Transverse colon (tissue), 4 donors: ENCODE measurements at regions not wholly inside any gene's neighbourhood (a gene's known extent, or its start where the extent isn't known, plus 50 kb on each side); places are given as distances from the start of the nearest gene placed in this dataset.
"Not testable (repeated sequence)": the region's sequence is repeated elsewhere in the genome, so short reads cannot be mapped to it uniquely, and the experiment has no call there.

Experiments used
- DNase-seq: peaks from one replicate; pipeline ENCODE4 v3.0.0-alpha.2; 2019
- H3K27ac ChIP-seq, 4 donors: fragments of 200-600 bp; sonication (generic); 2 replicates each; pipeline ENCODE4 v1.5.1; 2016 to 2018; ENCODE audit warnings: inconsistent platforms in 4 of 4
- H3K27me3 ChIP-seq: fragments of 200-600 bp; sonication (generic); 2 replicates; pipeline ENCODE4 v1.5.1; 2017; ENCODE audit warnings: inconsistent platforms
- H3K36me3 ChIP-seq, 4 donors: fragments of 200-600 bp; sonication (generic); 2 replicates each; pipeline ENCODE4 v1.5.1; 2017 to 2019; ENCODE audit warnings: inconsistent platforms in 4 of 4
- H3K4me1 ChIP-seq, 4 donors: fragments of 200-600 bp; sonication (generic); 2 replicates each; pipeline ENCODE4 v1.5.1; 2017 to 2020; ENCODE audit warnings: inconsistent platforms in 4 of 4
- H3K4me3 ChIP-seq, 4 donors: fragments of 200-600 bp; sonication (generic); 1 replicate in 1 of 4; 2 replicates in 3 of 4; pipeline versions ENCODE4 v1.5.1 to v1.6.1; 2017 to 2019; ENCODE audit warnings: inconsistent platforms in 4 of 4
- H3K9me3 ChIP-seq, 2 donors: fragments of 200-600 bp; sonication (generic); 2 replicates each; pipeline ENCODE4 v1.5.1; 2017 to 2019; ENCODE audit warnings: inconsistent platforms in 2 of 2
- CTCF ChIP-seq, 5 experiments: fragments of 200-600 bp in 3 of 5; fragments of 450-650 bp in 2 of 5; sonication (generic) in 3 of 5; IDR thresholded peaks; 1 replicate in 2 of 5; 2 replicates in 3 of 5; pipeline ENCODE4 v1.5.1; 2016 to 2017; ENCODE audit warnings: antibody characterized with exemption in 5 of 5, inconsistent platforms in 3 of 5, mild to moderate bottlenecking in 2 of 5, moderate library complexity in 1 of 5
- EP300 ChIP-seq: sonication (generic); formaldehyde crosslinking; IDR thresholded peaks from one replicate; pipeline ENCODE4 v1.6.1; 2017; ENCODE audit warnings: antibody characterized with exemption, low read depth
- POLR2A ChIP-seq: fragments of 450-650 bp; IDR thresholded peaks from one replicate; pipeline ENCODE4 v1.6.1; 2016; ENCODE audit warnings: antibody characterized with exemption, mild to moderate bottlenecking, moderate library complexity
- POLR2AphosphoS5 ChIP-seq, 3 donors: sonication (generic); formaldehyde crosslinking; IDR thresholded peaks; one replicate each; pipeline ENCODE4 v1.6.1; 2016; ENCODE audit warnings: antibody characterized with exemption in 3 of 3
- WGBS, 2 donors: methylation state at CpG; one replicate each; pipeline ENCODE4 v1.1.5; 2018; ENCODE audit warnings: low coverage in 1 of 2; 5-methylcytosine and 5-hydroxymethylcytosine counted together
- in situ Hi-C, 4 donors: fragments of 200-750 bp; cut with MboI; loops; one replicate each; pipeline versions ENCODE4 v1.15.0 to v1.15.1; 2017; ENCODE audit warnings: low sequenced_read_pairs in 3 of 4, low pct_ligation_motif_present in 1 of 4, low pct_unique_long_range_greater_than_20kb in 1 of 4
- intact Hi-C: fragments of 100-400 bp; cut with DNase I; formaldehyde crosslinking; loops from one replicate; pipeline ENCODE4 v1.15.1; 2023; ENCODE audit warnings: low total_unique reads

DNA sequence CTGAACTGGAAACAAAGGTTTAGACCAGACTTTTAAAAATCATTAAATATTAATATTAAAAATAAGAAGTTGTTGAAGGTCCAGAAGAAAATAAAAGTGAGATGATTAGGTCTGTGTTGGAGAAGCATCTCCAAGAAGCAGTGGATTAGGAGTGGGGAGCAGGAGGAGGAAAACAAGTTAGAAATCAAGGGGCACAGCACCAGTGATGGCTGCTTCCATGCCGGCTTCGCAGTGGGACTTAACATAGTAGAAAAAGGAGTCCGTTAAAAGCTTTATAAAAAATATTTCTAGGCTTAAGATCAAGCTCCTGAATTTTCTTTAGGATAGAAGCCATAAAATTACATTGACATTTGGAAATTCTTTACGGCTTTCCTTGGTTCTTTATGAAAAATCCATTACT, 95.8 kb downstream of the CDC14C start:
- no peaks in the 10 kb centered on the region for H3K4me1 ChIP-seq
- TF ChIP-seq CTCF (IDR thresholded peaks at IDR 0.05) (no peak), EP300 (no peak), POLR2AphosphoS5 (IDR thresholded peaks at IDR 0.05) (no peak), POLR2A (no peak)
- H3K4me3 ChIP-seq: no peak overlapping the region
- H3K36me3 ChIP-seq: no peaks in the 10 kb centered on the region
- 71 to 83% methylated on average over 4 of the region's 4 CpGs for WGBS, 2 donors
- H3K27ac ChIP-seq: no peak overlapping the region
- DNase-seq: no peak
- no peaks in the 10 kb centered on the region for H3K27me3 ChIP-seq
- no peaks in the 10 kb centered on the region for H3K9me3 ChIP-seq
- in situ Hi-C loops (no loop called here), intact Hi-C loops (no loop called here)

DNA sequence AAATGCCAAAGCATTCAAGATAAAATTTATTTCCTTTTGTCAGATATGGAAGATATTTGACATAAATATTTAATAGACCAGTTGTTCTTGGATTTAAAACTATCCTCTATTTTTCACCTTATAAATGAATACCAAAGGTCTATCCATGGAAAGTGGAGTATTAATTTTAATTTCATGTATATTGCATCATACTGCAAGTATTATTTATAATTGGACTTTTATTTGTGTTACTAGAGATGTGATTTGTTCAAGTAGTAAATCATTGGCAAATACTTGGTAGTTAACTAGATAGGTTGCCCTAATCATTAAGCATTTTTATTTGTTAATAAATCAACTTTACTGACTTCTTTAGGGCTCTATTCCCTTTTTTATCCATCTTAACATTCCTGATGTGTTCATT, 98.1 kb downstream of the CDC14C start:
- Histone ChIP-seq H3K4me1 (no peaks in the 10 kb centered on the region), H3K27ac (no peak overlapping the region), H3K36me3 (no peaks in the 10 kb centered on the region), H3K4me3 (no peak overlapping the region), H3K27me3 (no peaks in the 10 kb centered on the region), H3K9me3 (no peaks in the 10 kb centered on the region)
- no peak for DNase-seq
- TF ChIP-seq CTCF (IDR thresholded peaks at IDR 0.05): no peak
- no peak for TF ChIP-seq POLR2A
- TF ChIP-seq EP300: no peak
- no peak for TF ChIP-seq POLR2AphosphoS5 (IDR thresholded peaks at IDR 0.05)
- in situ Hi-C loops: no loop called here
- intact Hi-C loops: no loop called here

DNA sequence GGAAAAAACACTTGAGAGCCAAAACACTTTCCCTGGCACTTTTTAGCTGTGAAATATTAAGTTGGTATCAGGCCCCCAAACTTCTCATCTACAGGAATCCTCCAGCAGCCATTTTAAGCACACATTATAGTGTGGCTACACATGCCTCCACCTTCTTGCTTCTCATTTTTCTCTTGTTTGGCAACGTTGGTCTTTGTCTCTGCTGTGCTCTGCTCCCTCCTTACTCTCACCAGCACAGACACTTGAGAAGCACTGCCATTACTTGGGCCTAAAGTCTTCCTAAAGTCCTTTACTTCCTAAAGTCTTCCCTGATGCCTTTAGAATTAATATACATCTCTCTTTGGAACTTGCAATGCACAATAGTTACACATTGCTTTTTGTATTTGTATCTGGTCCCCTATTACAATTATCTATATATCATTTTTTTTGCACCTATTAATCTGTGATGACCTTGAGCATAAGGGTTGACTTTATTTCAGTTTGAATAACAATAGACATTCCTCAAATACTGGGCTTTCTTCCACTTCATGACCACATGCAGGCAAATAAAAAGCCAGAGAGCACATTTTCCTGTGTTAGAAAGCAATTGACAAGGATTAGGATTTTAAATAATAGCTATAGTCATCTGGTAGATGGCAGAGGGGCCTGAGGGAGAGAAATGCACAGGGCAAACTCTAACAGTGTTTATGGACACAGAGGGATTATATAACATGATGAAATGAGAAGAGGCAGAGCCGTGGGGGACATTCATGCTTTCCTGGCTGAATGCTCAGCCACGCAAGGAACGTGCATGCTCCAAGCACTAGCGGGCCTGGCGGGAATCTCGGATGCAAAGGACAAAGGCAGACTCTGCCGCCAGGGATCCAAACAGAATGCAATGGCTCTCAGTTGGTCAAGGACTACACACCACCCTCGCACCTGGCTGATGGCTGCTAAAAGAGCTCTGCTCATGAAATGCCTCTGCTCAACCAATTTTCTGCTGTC, 99.3 kb downstream of the CDC14C start:
- Histone ChIP-seq H3K27me3 (no peaks in the 10 kb centered on the region), H3K9me3 (no peaks in the 10 kb centered on the region), H3K4me3 (no peak overlapping the region), H3K36me3 (no peaks in the 10 kb centered on the region), H3K4me1 (no peaks in the 10 kb centered on the region), H3K27ac (no peak overlapping the region)
- in situ Hi-C loops (no loop called here), intact Hi-C loops (no loop called here)
- WGBS, 2 donors: 68 to 70% methylated on average over 6 to 9 of the region's 9 CpGs
- DNase-seq: no peak
- TF ChIP-seq POLR2AphosphoS5 (IDR thresholded peaks at IDR 0.05): no peak
- no peak for TF ChIP-seq EP300
- TF ChIP-seq POLR2A: no peak
- TF ChIP-seq CTCF (IDR thresholded peaks at IDR 0.05): no peak

DNA sequence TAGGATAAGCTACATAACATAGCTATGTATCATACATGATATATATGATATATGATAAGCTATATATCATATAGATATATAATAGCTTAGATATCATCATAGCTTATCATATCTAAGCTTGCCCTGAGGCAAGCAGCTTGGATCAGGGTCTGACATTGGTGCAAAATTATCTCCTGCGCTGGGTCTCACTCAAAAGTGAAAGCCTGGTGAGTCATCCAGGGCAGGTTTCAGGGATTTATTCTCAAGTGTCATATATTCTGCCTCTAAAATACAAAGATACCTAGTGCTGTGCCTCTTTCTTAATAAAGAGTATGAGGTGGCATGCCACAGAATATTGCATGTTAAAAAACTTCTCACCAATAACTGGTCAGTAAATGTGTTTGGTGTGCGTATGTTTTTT, 105.9 kb downstream of the CDC14C start:
- no peak for TF ChIP-seq EP300
- Histone ChIP-seq H3K36me3 (no peaks in the 10 kb centered on the region), H3K9me3 (no peaks in the 10 kb centered on the region), H3K4me1 (no peaks in the 10 kb centered on the region), H3K27ac (no peak overlapping the region), H3K4me3 (no peak overlapping the region), H3K27me3 (no peaks in the 10 kb centered on the region)
- 43 to 79% methylated on average over 2 of the region's 2 CpGs for WGBS, 2 donors
- intact Hi-C loops (no loop called here), in situ Hi-C loops (no loop called here)
- no peak for DNase-seq

DNA sequence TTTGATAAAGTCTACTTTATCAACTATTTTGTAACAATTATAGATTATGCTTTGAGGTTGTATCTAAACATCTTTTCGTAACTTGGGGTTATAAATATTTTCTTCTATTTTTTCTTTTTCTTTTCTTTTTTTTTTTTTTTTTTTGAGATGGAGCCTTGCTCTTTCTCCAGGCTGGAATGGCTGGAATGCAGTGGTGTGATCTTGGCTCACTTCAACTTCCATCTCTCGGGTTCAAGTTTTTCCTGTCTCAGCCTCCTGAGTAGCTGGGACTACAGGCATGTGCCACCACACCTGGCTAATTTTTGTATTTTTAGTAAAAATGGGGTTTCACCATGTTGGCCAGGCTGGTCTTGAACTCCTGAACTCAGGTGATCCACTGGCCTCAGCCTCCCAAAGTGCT, 108.8 kb downstream of the CDC14C start:
- H3K36me3 ChIP-seq, H3K4me3 ChIP-seq, in situ Hi-C loops, DNase-seq, H3K4me1 ChIP-seq, intact Hi-C loops, H3K27ac ChIP-seq, H3K27me3 ChIP-seq, H3K9me3 ChIP-seq: not testable (repeated sequence)
- 80 to 88% methylated on average over 1 to 2 of the region's 2 CpGs for WGBS, 2 donors
